ENCODE measurements at regions not wholly inside any gene's neighbourhood (a gene's known extent, or its start where the extent isn't known, plus 50 kb on each side); places are given as distances from the start of the nearest gene placed in this dataset.

DNA sequence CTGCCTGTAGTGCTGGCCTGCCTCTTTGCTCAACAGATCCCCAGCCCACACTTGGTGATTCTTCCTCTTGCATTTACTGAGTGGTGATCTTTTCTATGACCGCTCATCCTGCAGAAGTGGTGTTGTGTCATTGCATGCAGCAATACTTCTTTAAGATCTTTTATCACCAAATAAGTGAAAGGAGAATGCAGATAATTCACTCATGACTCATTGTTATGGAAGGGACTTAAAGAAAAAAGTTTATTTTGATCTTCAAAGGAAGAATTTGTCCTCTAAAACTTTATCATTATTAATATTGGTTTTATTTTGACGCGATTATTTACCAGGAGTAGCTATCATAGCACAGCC lies 489.1 kb upstream of the CELF2 start:
- peak; percentile 70 for DNase-seq
- ChIA-PET CTCF (no interaction called here), POLR2A (ENCODE audit: unreplicated experiment) (no interaction called here)
- peak overlapping the region in 1 of 2 experiments; percentile 37; a peak in 1 of 4 replicates for H4K8ac ChIP-seq (ENCODE audit: low read depth in 2 of 2, low read length in 2 of 2)
- H3K27me3 ChIP-seq (ENCODE audit: control insufficient read depth, insufficient read depth, low read length), result no peaks in the 10 kb centered on the region
- peak overlapping the region; percentile 55; the same call in 1 of the 2 replicates for H4K91ac ChIP-seq (ENCODE audit: insufficient read depth, low read depth, low read length)
- TF ChIP-seq BHLHE40 (IDR thresholded peaks at IDR 0.05; ENCODE audit: low read depth, low read length), result no peak
- no peak for TF ChIP-seq SMC3 (IDR thresholded peaks at IDR 0.05; ENCODE audit: low read depth, low read length)
- TF ChIP-seq CEBPB (IDR thresholded peaks at IDR 0.05; ENCODE audit: low read depth, low read length), result peak; percentile 76
- TF ChIP-seq RAD21 (IDR thresholded peaks at IDR 0.05; ENCODE audit: low read length), result no peak
- no peak for TF ChIP-seq CHD1 (IDR thresholded peaks at IDR 0.05; ENCODE audit: low read depth, low read length)
- no peak for TF ChIP-seq MAZ (IDR thresholded peaks at IDR 0.05; ENCODE audit: borderline replicate concordance, low read depth, low read length)
- peak; percentile 22; the same call in 1 of the 2 replicates for TF ChIP-seq FOS (IDR thresholded peaks at IDR 0.05; ENCODE audit: low read depth, low read length)
- WGBS, 2 experiments (ENCODE audit: extremely low coverage in 2 of 2, insufficient read length in 1 of 2), result no CpG with 5 or more reads among the region's 3 CpGs
- intact Hi-C loops (cut with micrococcal nuclease) (no loop called here), in situ Hi-C loops (cut with MboI; ENCODE audit: low sequenced_read_pairs) (no loop called here), dilution Hi-C loops (cut with HindIII; ENCODE audit: low sequenced_read_pairs, unreplicated experiment) (no loop called here)
- H3K79me1 ChIP-seq (ENCODE audit: low read depth in 1 of 2, low read length in 2 of 2), result no peaks in the 10 kb centered on the region
- H2AK9ac ChIP-seq (replicated peaks; ENCODE audit: low read depth, low read length, poor library complexity), result no peak overlapping the region
- H3K4ac ChIP-seq (ENCODE audit: low read depth, low read length), result 0 out of 2 replicates have a peak overlapping the region, but pooled peaks have one; percentile 34
- no peak overlapping the region for H4K5ac ChIP-seq (ENCODE audit: low read depth, low read length)
- H2AFZ ChIP-seq (replicated peaks; ENCODE audit: low read length, poor library complexity), result peak overlapping the region; percentile 26
- no peak overlapping the region for H3K9ac ChIP-seq (ENCODE audit: low read depth, low read length)
- no peak overlapping the region for H3K56ac ChIP-seq (ENCODE audit: extremely low read depth, insufficient read depth, low read length)
- H3K9me3 ChIP-seq (ENCODE audit: control insufficient read depth, insufficient read depth, low read length), result no peaks in the 10 kb centered on the region
- peaks cover 6% of the 10 kb centered on the region; the same call in 1 of the 2 replicates for H3K4me1 ChIP-seq (ENCODE audit: control insufficient read depth, insufficient read depth, low read length)
- no peak overlapping the region for H3K4me2 ChIP-seq (ENCODE audit: low read depth, low read length)
- no peak overlapping the region for H2AK5ac ChIP-seq (ENCODE audit: low read depth, low read length)
- ATAC-seq (ENCODE audit: low read depth), result peak; percentile 75
- H3K23ac ChIP-seq (ENCODE audit: low read depth, low read length), result peak overlapping the region; percentile 0; the same call in 1 of the 2 replicates
- no peak overlapping the region for H3K27ac ChIP-seq (ENCODE audit: insufficient read depth, low read length)
- no peak overlapping the region for H2BK20ac ChIP-seq (ENCODE audit: low read depth, low read length)
- no peak overlapping the region for H3K4me3 ChIP-seq (ENCODE audit: insufficient read depth, low read depth, low read length)
- no peaks in the 10 kb centered on the region for H4K20me1 ChIP-seq (ENCODE audit: insufficient read depth, low read length)
- no peak overlapping the region for H2BK5ac ChIP-seq (ENCODE audit: low read depth, low read length, poor library complexity, severe bottlenecking)
- H3K9me1 ChIP-seq (ENCODE audit: insufficient read depth, low read length), result no peaks in the 10 kb centered on the region
- H3K36me3 ChIP-seq (ENCODE audit: control insufficient read depth, insufficient read depth, low read length), result no peaks in the 10 kb centered on the region
- no TSS peak for BruUV-seq (replicated peaks)
- peak overlapping the region; percentile 82 for H3K18ac ChIP-seq (ENCODE audit: low read depth, low read length)
- no peak overlapping the region for H2BK15ac ChIP-seq (ENCODE audit: low read depth, low read length)
- no peak overlapping the region for H3K14ac ChIP-seq (replicated peaks; ENCODE audit: low read depth, low read length)
- peak overlapping the region; percentile 7; the same call in 1 of the 2 replicates for H2BK120ac ChIP-seq (ENCODE audit: low read depth, low read length)

Data from IMR-90 (cell line).